AG09319 (cell line): ENCODE measurements at regions not wholly inside any gene's neighbourhood (a gene's known extent, or its start where the extent isn't known, plus 50 kb on each side); places are given as distances from the start of the nearest gene placed in this dataset.

Experiments
- DNase-seq: peaks from one replicate; pipeline ENCODE4 v3.0.0-alpha.2; 2010; ENCODE audit warnings: low read depth; ENCODE audit errors: extremely low read depth
- TF ChIP-seq, protein P1 (sequence below): IDR thresholded peaks from 2 replicates; pipeline ENCODE4 v1.5.1; 2011; ENCODE audit warnings: low read depth, mild to moderate bottlenecking, inconsistent platforms, low read length, moderate library complexity

DNA sequence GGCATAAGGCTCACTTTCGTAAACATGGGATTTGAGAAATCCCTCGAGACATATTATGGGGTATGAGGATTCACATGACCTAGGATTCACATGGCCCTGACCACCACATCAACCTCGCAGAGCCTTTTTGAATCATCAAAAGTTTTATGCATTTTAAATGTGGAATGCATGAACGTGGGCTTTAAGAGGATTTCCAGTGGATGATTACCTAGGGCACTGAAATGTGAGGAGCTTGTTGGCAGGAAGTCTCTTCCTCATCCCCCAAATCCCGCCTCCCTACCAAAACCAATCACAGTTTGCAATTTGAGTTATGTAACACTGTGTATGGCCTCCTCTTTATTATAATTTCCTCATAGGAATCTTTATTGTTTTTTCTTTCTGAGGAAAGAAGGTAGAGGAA is 659.6 kb upstream of the TBX3 start:
- TF ChIP-seq, protein P1, sequence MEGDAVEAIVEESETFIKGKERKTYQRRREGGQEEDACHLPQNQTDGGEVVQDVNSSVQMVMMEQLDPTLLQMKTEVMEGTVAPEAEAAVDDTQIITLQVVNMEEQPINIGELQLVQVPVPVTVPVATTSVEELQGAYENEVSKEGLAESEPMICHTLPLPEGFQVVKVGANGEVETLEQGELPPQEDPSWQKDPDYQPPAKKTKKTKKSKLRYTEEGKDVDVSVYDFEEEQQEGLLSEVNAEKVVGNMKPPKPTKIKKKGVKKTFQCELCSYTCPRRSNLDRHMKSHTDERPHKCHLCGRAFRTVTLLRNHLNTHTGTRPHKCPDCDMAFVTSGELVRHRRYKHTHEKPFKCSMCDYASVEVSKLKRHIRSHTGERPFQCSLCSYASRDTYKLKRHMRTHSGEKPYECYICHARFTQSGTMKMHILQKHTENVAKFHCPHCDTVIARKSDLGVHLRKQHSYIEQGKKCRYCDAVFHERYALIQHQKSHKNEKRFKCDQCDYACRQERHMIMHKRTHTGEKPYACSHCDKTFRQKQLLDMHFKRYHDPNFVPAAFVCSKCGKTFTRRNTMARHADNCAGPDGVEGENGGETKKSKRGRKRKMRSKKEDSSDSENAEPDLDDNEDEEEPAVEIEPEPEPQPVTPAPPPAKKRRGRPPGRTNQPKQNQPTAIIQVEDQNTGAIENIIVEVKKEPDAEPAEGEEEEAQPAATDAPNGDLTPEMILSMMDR: no peak
- DNase-seq: no peak

DNA sequence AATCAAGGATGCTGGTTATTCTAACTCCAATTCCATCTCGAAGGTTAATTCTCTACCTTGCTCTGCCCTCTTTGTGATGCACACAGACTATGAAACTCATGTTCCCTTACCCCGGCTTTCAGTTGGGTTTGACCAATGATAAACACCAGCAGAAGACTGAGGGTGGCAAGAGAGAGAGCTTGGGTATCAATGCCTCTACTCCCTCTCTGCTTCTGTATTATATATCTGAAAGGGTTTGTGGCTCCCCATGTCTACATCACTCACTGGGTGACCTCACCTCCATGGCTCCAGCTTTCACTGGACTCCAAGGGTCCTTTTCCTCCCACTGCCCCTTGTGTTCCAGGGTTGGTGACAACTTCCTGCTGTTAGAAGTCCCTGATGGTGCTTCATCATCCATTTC is 659.0 kb upstream of the TBX3 start:
- no peak for DNase-seq
- TF ChIP-seq, protein P1: no peak

DNA sequence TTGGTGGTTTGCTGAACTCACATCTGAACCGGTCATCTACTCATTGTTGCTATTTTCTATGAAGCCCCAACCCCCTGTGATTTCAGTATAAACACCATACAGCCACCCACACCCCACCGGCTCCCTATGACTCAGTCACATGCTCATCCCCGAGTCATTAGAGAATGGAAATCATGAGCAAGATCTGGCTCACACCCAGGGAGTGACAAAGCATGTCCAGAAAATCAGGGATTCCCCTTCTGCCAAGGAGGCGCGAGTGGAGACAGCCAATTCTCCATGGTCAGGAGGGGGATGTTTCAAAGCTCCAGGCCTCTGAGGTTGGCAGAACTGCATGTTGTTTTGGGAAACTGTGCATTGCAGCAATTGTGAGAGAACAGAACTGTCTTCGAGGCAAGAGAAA is 657.5 kb upstream of the TBX3 start:
- peak; percentile 94 for DNase-seq
- TF ChIP-seq, protein P1: no peak

DNA sequence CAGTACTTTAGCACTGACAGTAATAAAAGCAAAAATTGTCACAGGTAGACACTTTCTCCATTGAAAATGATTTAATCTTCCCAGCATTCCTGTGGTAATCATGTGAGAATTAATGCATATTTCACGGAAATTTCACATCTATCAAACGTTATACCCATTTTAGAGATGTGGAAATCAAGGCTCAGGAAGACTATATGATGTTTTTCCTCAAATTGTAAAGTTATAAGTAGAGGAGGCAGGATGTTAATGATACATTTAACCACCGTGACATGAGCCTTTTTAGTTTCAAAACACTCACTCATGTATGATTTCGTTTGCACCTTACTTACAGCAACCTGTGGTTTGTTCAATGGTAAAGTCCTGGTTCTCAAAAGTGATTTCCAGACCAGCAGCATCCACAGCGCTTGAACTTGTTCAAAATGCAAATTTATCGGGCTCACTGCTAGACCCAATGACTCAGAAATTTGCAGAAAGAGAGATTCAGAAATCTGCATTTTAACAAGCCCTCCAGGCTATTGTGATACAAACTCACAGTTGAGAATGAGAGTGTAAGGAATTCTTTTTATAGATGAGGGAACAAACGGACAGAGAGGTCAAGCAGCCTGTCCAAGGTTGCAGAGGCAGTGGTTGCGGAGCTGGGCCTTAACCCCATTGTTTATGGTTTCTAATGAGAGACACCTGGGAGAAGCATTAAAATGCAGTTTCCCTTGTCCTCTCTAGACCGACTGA is 654.8 kb upstream of the TBX3 start:
- TF ChIP-seq, protein P1: no peak
- DNase-seq: peak; percentile 18

DNA sequence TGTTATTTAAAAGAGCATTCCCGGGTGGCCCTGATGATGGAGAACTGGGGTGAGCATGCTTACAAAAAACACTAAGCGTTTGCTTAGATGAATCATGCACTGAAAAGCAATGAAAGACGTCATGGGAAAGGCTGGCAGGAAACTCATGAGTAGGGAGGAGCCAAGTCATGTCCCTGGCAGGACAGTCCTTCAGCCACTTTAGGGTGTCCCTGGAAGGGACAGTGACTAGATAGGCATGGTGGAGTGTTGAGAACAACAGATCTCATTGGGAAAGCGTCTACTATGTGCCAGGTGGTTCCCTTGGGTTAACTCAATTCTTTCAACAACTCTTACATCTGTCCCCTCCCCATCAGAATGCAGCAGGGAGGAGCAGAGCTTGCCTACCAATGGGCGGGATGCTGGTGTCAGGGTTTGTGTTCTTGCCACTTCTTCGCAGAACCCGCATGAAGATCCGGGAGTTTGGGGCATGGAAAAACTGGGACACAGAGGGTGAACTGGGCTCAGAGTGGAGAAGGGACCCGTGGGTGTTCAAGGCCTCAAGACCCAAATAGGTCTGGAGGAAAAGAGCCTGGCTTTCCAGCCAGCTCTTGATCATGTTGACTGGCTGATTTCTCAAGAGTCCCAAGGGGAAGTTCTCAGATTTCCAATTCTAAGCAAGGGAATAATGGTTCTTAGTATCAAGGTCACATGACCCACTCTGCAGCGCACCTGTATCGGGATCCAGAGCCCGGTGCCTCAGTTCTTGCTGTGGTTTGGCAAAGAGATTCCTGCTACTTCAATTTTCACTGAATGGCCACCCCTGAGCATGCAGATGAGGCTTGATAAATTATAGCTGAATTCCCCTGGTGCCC is 653.9 kb upstream of the TBX3 start:
- DNase-seq: peak; percentile 49
- TF ChIP-seq, protein P1: no peak

DNA sequence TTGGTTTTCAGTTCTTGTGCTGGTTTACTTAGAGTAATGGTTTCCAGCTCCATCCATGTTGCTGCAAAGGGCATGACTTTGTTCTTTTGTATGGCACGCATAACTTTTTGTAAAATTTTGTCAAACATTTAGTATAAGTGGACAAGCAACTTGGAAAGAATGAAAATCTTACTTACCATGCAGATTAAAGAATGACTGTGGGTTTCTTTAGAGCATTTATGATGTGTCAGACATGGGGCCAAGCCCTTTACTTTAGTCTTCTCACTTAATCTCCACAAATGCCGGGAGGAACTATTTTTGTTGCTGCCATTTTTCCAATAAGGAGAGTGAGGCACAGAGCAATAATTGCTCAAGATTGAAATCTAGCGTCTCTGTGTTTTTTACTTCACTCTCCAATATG is 652.5 kb upstream of the TBX3 start:
- TF ChIP-seq, protein P1: no peak
- DNase-seq: no peak

DNA sequence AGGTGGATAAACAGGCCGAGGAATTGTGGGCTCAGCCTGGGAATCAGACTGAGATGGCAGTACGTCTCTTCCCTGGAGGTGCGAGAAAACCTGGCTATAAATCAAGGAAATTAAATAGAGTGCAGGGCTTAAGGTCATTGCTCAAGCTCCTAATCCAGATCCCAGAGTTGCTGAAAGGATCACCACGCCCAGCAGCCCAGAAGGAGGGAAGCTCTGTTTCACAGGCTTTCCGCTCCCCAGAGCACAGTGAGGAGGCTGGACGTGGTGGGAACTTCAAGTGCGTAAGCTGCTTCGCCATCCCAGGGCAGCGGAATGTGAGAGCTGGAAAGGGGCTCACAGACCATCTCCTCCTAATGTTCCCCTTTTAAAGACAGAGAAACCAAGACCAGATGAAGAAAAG is 651.6 kb upstream of the TBX3 start:
- TF ChIP-seq, protein P1: no peak
- no peak for DNase-seq
